ENCODE measurements at regions not wholly inside any gene's neighbourhood (a gene's known extent, or its start where the extent isn't known, plus 50 kb on each side); places are given as distances from the start of the nearest gene placed in this dataset.

DNA sequence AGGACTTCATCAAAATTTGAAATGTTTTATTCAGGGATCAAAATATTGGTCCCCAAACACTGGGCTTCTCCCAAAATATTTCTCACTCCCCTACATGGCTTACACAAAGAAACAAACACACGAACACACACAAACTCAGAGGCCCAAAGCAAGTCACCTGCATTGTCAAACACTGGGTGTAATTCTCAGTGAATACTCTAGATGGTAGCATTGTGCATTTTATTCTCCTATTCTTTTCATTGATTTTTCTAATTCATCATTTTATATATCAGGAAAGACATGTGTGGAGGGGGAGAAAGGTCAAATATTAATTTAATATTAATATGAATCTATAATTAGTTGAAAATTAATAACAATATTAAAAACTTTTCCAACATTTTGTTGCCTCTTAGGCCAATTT lies 72.3 kb upstream of the TNMD start:
- TF ChIP-seq, protein P1, sequence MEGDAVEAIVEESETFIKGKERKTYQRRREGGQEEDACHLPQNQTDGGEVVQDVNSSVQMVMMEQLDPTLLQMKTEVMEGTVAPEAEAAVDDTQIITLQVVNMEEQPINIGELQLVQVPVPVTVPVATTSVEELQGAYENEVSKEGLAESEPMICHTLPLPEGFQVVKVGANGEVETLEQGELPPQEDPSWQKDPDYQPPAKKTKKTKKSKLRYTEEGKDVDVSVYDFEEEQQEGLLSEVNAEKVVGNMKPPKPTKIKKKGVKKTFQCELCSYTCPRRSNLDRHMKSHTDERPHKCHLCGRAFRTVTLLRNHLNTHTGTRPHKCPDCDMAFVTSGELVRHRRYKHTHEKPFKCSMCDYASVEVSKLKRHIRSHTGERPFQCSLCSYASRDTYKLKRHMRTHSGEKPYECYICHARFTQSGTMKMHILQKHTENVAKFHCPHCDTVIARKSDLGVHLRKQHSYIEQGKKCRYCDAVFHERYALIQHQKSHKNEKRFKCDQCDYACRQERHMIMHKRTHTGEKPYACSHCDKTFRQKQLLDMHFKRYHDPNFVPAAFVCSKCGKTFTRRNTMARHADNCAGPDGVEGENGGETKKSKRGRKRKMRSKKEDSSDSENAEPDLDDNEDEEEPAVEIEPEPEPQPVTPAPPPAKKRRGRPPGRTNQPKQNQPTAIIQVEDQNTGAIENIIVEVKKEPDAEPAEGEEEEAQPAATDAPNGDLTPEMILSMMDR (IDR thresholded peaks at IDR 0.05; ENCODE audit: unreplicated experiment) = peak; percentile 56
- Mint-ChIP-seq H3K27ac (ENCODE audit: unreplicated experiment) (no peak overlapping the region), H3K36me3 (ENCODE audit: low read depth, unreplicated experiment) (no peaks in the 10 kb centered on the region), H3K9me3 (ENCODE audit: unreplicated experiment) (no peaks in the 10 kb centered on the region), H3K4me1 (ENCODE audit: unreplicated experiment) (no peaks in the 10 kb centered on the region), H3K4me3 (ENCODE audit: unreplicated experiment) (no peak overlapping the region), H3K27me3 (ENCODE audit: unreplicated experiment) (peaks cover 3% of the 10 kb centered on the region)
- DNase-seq (ENCODE audit: low spot score) = no peak

DNA sequence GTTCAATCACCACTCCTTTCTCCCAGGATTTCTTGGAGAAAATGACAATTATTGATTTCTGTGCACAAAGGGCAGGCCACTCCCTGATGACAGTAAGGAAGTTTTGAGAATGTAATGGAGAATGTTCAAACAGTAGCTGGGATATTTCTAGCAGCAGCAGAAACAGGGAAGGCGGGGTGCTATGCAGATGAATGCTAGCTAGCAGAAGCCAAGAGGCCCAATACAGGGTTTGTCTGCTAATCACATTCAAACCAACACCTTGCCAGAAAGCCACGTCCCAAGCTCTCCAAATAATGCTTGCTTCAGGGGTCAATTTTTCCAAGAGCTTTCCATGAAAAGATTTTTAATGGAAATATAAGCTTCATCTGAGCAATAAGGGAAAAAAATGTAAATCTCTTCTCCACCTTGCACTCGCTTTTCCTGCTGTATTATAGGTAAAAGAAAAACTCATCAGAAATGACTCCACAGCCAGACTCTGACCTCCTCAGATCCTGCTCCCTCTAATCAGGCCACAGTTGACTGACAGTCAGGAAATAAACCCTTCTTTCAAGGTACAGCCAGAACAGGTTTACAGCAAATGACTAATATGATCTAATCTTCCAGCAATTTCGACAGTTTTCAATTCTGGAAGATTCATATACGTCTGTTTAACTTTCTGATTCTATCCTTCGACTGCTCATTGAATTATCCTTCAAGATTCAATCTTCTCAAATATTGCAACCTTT lies 84.7 kb upstream of the PCDH19 start:
- no peaks in the 10 kb centered on the region for H3K9me3 Mint-ChIP-seq (ENCODE audit: unreplicated experiment)
- H3K4me1 Mint-ChIP-seq (ENCODE audit: unreplicated experiment) = no peaks in the 10 kb centered on the region
- H3K36me3 Mint-ChIP-seq (ENCODE audit: low read depth, unreplicated experiment) = no peaks in the 10 kb centered on the region
- H3K4me3 Mint-ChIP-seq (ENCODE audit: unreplicated experiment) = no peak overlapping the region
- TF ChIP-seq, protein P1 (IDR thresholded peaks at IDR 0.05; ENCODE audit: unreplicated experiment) = no peak
- no peak for DNase-seq (ENCODE audit: low spot score)
- no peak overlapping the region for H3K27ac Mint-ChIP-seq (ENCODE audit: unreplicated experiment)
- H3K27me3 Mint-ChIP-seq (ENCODE audit: unreplicated experiment) = no peaks in the 10 kb centered on the region

DNA sequence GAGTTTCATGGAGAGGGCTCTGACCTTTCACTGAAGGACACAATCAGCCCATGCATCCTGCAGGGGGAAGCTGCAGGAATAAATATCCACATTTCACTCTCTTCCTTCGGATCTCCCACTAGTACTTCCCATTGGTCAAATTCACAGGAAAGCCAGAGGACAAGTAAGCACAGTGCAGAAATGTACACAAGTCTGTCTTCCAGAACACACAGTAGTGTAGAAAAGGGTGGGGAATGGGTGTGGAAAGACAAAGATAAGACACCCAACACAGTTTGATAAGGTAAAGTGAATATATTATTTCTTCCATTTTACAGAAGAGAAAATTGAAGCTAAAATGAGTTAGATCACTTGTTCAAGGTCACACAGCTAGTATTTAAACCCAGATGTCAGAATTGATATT lies 81.1 kb upstream of the PCDH19 start:
- Mint-ChIP-seq H3K27ac (ENCODE audit: unreplicated experiment) (no peak overlapping the region), H3K4me1 (ENCODE audit: unreplicated experiment) (no peaks in the 10 kb centered on the region), H3K4me3 (ENCODE audit: unreplicated experiment) (no peak overlapping the region), H3K27me3 (ENCODE audit: unreplicated experiment) (no peaks in the 10 kb centered on the region), H3K9me3 (ENCODE audit: unreplicated experiment) (no peaks in the 10 kb centered on the region), H3K36me3 (ENCODE audit: low read depth, unreplicated experiment) (no peaks in the 10 kb centered on the region)
- TF ChIP-seq, protein P1 (IDR thresholded peaks at IDR 0.05; ENCODE audit: unreplicated experiment) = no peak
- no peak for DNase-seq (ENCODE audit: low spot score)

DNA sequence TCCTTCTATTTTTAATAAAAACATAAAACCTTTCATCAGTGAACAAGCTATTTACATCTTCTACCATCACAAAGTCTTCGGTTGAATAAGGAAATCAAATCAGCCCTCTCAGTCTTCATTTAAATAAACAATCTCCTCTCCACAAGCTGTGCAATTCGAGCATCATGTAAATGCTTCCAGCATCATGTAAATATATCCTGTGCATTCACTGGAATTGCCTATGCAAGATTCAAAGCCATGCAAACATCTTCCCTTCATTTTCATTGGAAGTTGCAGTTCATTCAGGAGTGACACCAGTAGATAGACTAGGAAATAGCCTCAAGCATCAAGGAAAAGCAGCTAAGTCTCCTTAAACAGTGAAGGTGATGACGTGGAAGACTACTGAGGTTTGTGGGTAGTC lies 77.7 kb upstream of the PCDH19 start:
- Mint-ChIP-seq H3K4me3 (ENCODE audit: unreplicated experiment) (no peak overlapping the region), H3K4me1 (ENCODE audit: unreplicated experiment) (no peaks in the 10 kb centered on the region), H3K36me3 (ENCODE audit: low read depth, unreplicated experiment) (no peaks in the 10 kb centered on the region), H3K27ac (ENCODE audit: unreplicated experiment) (no peak overlapping the region), H3K27me3 (ENCODE audit: unreplicated experiment) (no peaks in the 10 kb centered on the region), H3K9me3 (ENCODE audit: unreplicated experiment) (no peaks in the 10 kb centered on the region)
- TF ChIP-seq, protein P1 (IDR thresholded peaks at IDR 0.05; ENCODE audit: unreplicated experiment) = no peak
- DNase-seq (ENCODE audit: low spot score) = no peak

DNA sequence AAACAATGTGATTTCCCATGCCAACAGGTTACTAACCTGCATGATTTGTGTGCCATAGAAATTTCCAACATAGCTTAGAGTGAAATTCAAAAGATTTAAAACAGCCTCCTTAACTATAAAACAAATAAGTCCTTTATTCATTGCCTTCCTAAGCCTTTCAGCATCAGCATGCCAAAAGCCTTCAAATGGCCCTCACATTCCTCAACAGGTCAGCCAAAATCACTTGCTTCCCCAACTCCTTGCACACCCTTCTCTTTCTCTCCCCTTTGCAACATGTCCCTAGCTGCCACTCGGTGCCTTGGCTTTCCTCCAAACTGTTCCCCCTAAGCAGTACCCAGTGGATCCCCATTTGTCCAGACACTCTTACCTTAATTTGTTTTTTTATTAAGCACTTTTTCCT lies 74.9 kb upstream of the PCDH19 start:
- Mint-ChIP-seq H3K9me3 (ENCODE audit: unreplicated experiment) (no peaks in the 10 kb centered on the region), H3K27ac (ENCODE audit: unreplicated experiment) (no peak overlapping the region), H3K36me3 (ENCODE audit: low read depth, unreplicated experiment) (no peaks in the 10 kb centered on the region), H3K27me3 (ENCODE audit: unreplicated experiment) (no peaks in the 10 kb centered on the region), H3K4me1 (ENCODE audit: unreplicated experiment) (no peaks in the 10 kb centered on the region), H3K4me3 (ENCODE audit: unreplicated experiment) (no peak overlapping the region)
- DNase-seq (ENCODE audit: low spot score) = no peak
- TF ChIP-seq, protein P1 (IDR thresholded peaks at IDR 0.05; ENCODE audit: unreplicated experiment) = no peak

Measured in endothelial cell (in vitro differentiated cells).